ENCODE measurements at regions not wholly inside any gene's neighbourhood (a gene's known extent, or its start where the extent isn't known, plus 50 kb on each side); places are given as distances from the start of the nearest gene placed in this dataset.

DNA sequence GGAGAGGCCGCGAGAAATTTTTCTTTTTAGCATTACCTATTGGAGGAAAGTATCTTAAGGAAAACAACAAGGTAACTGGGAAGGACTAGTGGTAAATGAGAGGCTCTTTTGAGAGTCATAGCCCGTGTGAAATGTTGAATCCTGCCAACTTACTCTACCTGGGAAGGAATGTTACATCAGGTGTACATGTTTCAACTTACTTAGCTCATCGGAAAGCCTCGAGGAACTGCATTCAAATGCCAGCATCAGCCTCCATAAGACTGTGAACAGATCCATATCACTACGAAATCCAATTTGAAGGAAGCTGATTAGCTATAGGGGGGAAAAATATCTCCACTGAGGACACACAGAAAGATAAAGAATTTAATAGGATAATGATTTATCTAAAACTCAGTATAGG is 72.3 kb upstream of the PDZRN3 start:
- H3K4me1 Mint-ChIP-seq = no peaks in the 10 kb centered on the region
- no peak overlapping the region for H3K27ac ChIP-seq (ENCODE audit: low read depth in 1 of 2, low read length in 2 of 2)
- H3K27me3 ChIP-seq (ENCODE audit: control insufficient read depth in 2 of 2, insufficient read depth in 2 of 2, low read length in 2 of 2) = no peaks in the 10 kb centered on the region
- peaks cover 3 to 4% of the 10 kb centered on the region in 2 donors for H3K9me3 ChIP-seq (replicated peaks in 1 of 2; ENCODE audit: control insufficient read depth in 1 of 2, insufficient read depth in 1 of 2, low read length in 2 of 2)
- TF ChIP-seq, protein P1, sequence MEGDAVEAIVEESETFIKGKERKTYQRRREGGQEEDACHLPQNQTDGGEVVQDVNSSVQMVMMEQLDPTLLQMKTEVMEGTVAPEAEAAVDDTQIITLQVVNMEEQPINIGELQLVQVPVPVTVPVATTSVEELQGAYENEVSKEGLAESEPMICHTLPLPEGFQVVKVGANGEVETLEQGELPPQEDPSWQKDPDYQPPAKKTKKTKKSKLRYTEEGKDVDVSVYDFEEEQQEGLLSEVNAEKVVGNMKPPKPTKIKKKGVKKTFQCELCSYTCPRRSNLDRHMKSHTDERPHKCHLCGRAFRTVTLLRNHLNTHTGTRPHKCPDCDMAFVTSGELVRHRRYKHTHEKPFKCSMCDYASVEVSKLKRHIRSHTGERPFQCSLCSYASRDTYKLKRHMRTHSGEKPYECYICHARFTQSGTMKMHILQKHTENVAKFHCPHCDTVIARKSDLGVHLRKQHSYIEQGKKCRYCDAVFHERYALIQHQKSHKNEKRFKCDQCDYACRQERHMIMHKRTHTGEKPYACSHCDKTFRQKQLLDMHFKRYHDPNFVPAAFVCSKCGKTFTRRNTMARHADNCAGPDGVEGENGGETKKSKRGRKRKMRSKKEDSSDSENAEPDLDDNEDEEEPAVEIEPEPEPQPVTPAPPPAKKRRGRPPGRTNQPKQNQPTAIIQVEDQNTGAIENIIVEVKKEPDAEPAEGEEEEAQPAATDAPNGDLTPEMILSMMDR (IDR thresholded peaks at IDR 0.05) = no peak
- H3K36me3 Mint-ChIP-seq = no peaks in the 10 kb centered on the region
- intact Hi-C loops (cut with micrococcal nuclease) = no loop called here
- no peak overlapping the region for H3K9ac ChIP-seq (ENCODE audit: insufficient read depth, low read length, poor library complexity, severe bottlenecking)
- no peaks in the 10 kb centered on the region for H3K4me1 ChIP-seq (ENCODE audit: control insufficient read depth in 1 of 2, insufficient read depth in 2 of 2, low read length in 2 of 2)
- no peak for DNase-seq
- H3K9me3 Mint-ChIP-seq = peaks cover 0 to 3% (median 0%) of the 10 kb centered on the region in 7 donors
- no peak overlapping the region for H3K4me3 Mint-ChIP-seq
- no peak overlapping the region for H2AFZ ChIP-seq (ENCODE audit: insufficient read depth, low read depth, low read length, poor library complexity, severe bottlenecking)
- WGBS (ENCODE audit: insufficient coverage) = no CpG with 5 or more reads among the region's 6 CpGs
- H4K20me1 ChIP-seq (ENCODE audit: insufficient read depth, low read length) = no peaks in the 10 kb centered on the region
- no peaks in the 10 kb centered on the region for H3K36me3 ChIP-seq (replicated peaks in 1 of 2; ENCODE audit: control insufficient read depth in 1 of 2, insufficient read depth in 2 of 2, low read length in 2 of 2)
- H3K27ac Mint-ChIP-seq = no peak overlapping the region
- no peak overlapping the region for H3K4me3 ChIP-seq (replicated peaks in 1 of 3; ENCODE audit: low read depth in 2 of 3, low read length in 3 of 3)
- H3K4me2 ChIP-seq (replicated peaks; ENCODE audit: extremely low read depth, low read length, poor library complexity, severe bottlenecking) = no peak overlapping the region
- H3K79me2 ChIP-seq (ENCODE audit: insufficient read depth, low read length) = no peaks in the 10 kb centered on the region
- no peaks in the 10 kb centered on the region for H3K27me3 Mint-ChIP-seq (ENCODE audit: low read depth in 3 of 3)

DNA sequence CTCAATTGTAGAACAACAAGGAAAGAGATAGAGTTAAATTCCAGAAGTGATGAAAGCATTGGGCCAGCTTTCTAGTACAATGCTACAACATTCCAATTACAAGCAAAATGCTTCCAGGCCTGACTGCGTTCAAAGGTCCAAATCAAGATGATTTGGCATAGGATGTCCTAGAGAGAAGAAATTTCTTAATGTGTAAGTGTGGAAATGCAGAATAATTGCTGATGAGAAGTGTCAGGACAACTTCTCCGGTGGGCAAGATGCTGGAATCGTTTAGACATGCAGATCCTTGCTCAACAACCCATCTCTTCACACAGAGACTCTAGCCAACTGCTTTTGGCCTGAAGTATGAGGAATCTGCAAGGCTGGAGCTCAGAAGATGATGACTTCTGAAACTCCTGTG is 71.1 kb upstream of the PDZRN3 start:
- Mint-ChIP-seq H3K4me1 (no peaks in the 10 kb centered on the region), H3K4me3 (no peak overlapping the region)
- no CpG with 5 or more reads among the region's 3 CpGs for WGBS (ENCODE audit: insufficient coverage)

More for the DNA sequence above, 71.1 kb upstream of the PDZRN3 start:
- H3K9ac ChIP-seq (ENCODE audit: insufficient read depth, low read length, poor library complexity, severe bottlenecking) = no peak overlapping the region
- H3K79me2 ChIP-seq (ENCODE audit: insufficient read depth, low read length) = no peaks in the 10 kb centered on the region
- peaks cover 3 to 4% of the 10 kb centered on the region in 2 donors for H3K9me3 ChIP-seq (replicated peaks in 1 of 2; ENCODE audit: control insufficient read depth in 1 of 2, insufficient read depth in 1 of 2, low read length in 2 of 2)
- H3K4me2 ChIP-seq (replicated peaks; ENCODE audit: extremely low read depth, low read length, poor library complexity, severe bottlenecking) = no peak overlapping the region
- H3K27ac ChIP-seq (ENCODE audit: low read depth in 1 of 2, low read length in 2 of 2) = no peak overlapping the region
- no peaks in the 10 kb centered on the region for H3K4me1 ChIP-seq (ENCODE audit: control insufficient read depth in 1 of 2, insufficient read depth in 2 of 2, low read length in 2 of 2)
- no peaks in the 10 kb centered on the region for H4K20me1 ChIP-seq (ENCODE audit: insufficient read depth, low read length)
- no peaks in the 10 kb centered on the region for H3K36me3 ChIP-seq (replicated peaks in 1 of 2; ENCODE audit: control insufficient read depth in 1 of 2, insufficient read depth in 2 of 2, low read length in 2 of 2)
- Mint-ChIP-seq H3K27ac (no peak overlapping the region), H3K36me3 (no peaks in the 10 kb centered on the region), H3K27me3 (ENCODE audit: low read depth in 3 of 3) (no peaks in the 10 kb centered on the region), H3K9me3 (peaks cover 0 to 3% (median 0%) of the 10 kb centered on the region in 7 donors)
- H3K4me3 ChIP-seq (replicated peaks in 1 of 3; ENCODE audit: low read depth in 2 of 3, low read length in 3 of 3) = no peak overlapping the region
- TF ChIP-seq, protein P1 (IDR thresholded peaks at IDR 0.05) = no peak
- DNase-seq = no peak
- intact Hi-C loops (cut with micrococcal nuclease) = no loop called here
- H2AFZ ChIP-seq (ENCODE audit: insufficient read depth, low read depth, low read length, poor library complexity, severe bottlenecking) = no peak overlapping the region
- H3K27me3 ChIP-seq (ENCODE audit: control insufficient read depth in 2 of 2, insufficient read depth in 2 of 2, low read length in 2 of 2) = no peaks in the 10 kb centered on the region

All from CD14-positive monocyte (primary cell).